ENCODE measurements at regions not wholly inside any gene's neighbourhood (a gene's known extent, or its start where the extent isn't known, plus 50 kb on each side); places are given as distances from the start of the nearest gene placed in this dataset.

- Mint-ChIP-seq H3K27ac (no peak overlapping the region), H3K4me3 (no peak overlapping the region), H3K4me1 (ENCODE audit: low read depth) (peaks cover 74% of the 10 kb centered on the region), H3K36me3 (ENCODE audit: low read depth) (peaks cover 30% of the 10 kb centered on the region), H3K27me3 (ENCODE audit: insufficient read depth) (peaks cover 3% of the 10 kb centered on the region), H3K9me3 (peaks cover 20% of the 10 kb centered on the region)
- no peak for DNase-seq
- TF ChIP-seq CTCF (IDR thresholded peaks at IDR 0.05), result no peak
Measured at GRCh38 chr1:214847071-214847810, 235.3 kb upstream of the KCNK2 start.

- Mint-ChIP-seq H3K9me3 (peaks cover 20% of the 10 kb centered on the region), H3K27me3 (ENCODE audit: insufficient read depth) (peaks cover 3% of the 10 kb centered on the region), H3K36me3 (ENCODE audit: low read depth) (peaks cover 30% of the 10 kb centered on the region), H3K4me1 (ENCODE audit: low read depth) (peaks cover 66% of the 10 kb centered on the region), H3K27ac (no peak overlapping the region), H3K4me3 (no peak overlapping the region)
- DNase-seq, result no peak
- TF ChIP-seq CTCF (IDR thresholded peaks at IDR 0.05), result no peak
Measured at GRCh38 chr1:214848101-214848500, 234.4 kb upstream of the KCNK2 start.

GRCh38 chr1:214850432-214851050, 232.0 kb upstream of the KCNK2 start:
- DNase-seq, result no peak
- H3K27me3 Mint-ChIP-seq (ENCODE audit: insufficient read depth), result peaks cover 3% of the 10 kb centered on the region
- TF ChIP-seq CTCF (IDR thresholded peaks at IDR 0.05), result no peak
- no peak overlapping the region; the same call in 1 of the 2 replicates for H3K27ac Mint-ChIP-seq
- peaks cover 68% of the 10 kb centered on the region for H3K4me1 Mint-ChIP-seq (ENCODE audit: low read depth)
- H3K36me3 Mint-ChIP-seq (ENCODE audit: low read depth), result peaks cover 27% of the 10 kb centered on the region
- no peak overlapping the region for H3K4me3 Mint-ChIP-seq
- peaks cover 20% of the 10 kb centered on the region for H3K9me3 Mint-ChIP-seq

GRCh38 chr1:214853340-214853739, 229.2 kb upstream of the KCNK2 start:
- Mint-ChIP-seq H3K4me3 (no peak overlapping the region), H3K27ac (no peak overlapping the region), H3K36me3 (ENCODE audit: low read depth) (peaks cover 23% of the 10 kb centered on the region), H3K9me3 (peaks cover 20% of the 10 kb centered on the region), H3K27me3 (ENCODE audit: insufficient read depth) (no peaks in the 10 kb centered on the region), H3K4me1 (ENCODE audit: low read depth) (peaks cover 74% of the 10 kb centered on the region)
- no peak for TF ChIP-seq CTCF (IDR thresholded peaks at IDR 0.05)
- no peak for DNase-seq

- H3K4me3 Mint-ChIP-seq, result peak overlapping the region; percentile 29
- H3K36me3 Mint-ChIP-seq (ENCODE audit: low read depth), result peaks cover 23% of the 10 kb centered on the region
- H3K4me1 Mint-ChIP-seq (ENCODE audit: low read depth), result peaks cover 81% of the 10 kb centered on the region
- TF ChIP-seq CTCF (IDR thresholded peaks at IDR 0.05), result no peak
- H3K9me3 Mint-ChIP-seq, result peaks cover 20% of the 10 kb centered on the region
- H3K27ac Mint-ChIP-seq, result peak overlapping the region; percentile 62
- no peaks in the 10 kb centered on the region for H3K27me3 Mint-ChIP-seq (ENCODE audit: insufficient read depth)
- no peak for DNase-seq
Measured at GRCh38 chr1:214854126-214854875, 228.2 kb upstream of the KCNK2 start.
